ENCODE measurements at regions not wholly inside any gene's neighbourhood (a gene's known extent, or its start where the extent isn't known, plus 50 kb on each side); places are given as distances from the start of the nearest gene placed in this dataset.

- TF ChIP-seq CTCF (IDR thresholded peaks at IDR 0.05) (no peak), POLR2A (IDR thresholded peaks at IDR 0.05) (no peak)
These were observed 235.0 kb downstream of the HTR1B start for GRCh38 chr6:77228279-77228678.

Measured in Peyer's patch (tissue), 4 donors.